ENCODE measurements at regions not wholly inside any gene's neighbourhood (a gene's known extent, or its start where the extent isn't known, plus 50 kb on each side); places are given as distances from the start of the nearest gene placed in this dataset.
"Not testable (repeated sequence)": the region's sequence is repeated elsewhere in the genome, so short reads cannot be mapped to it uniquely, and the experiment has no call there.

GRCh38 chr3:13187593-13187992, 114.4 kb upstream of the IQSEC1 start:
- DNase-seq: no peak
- TF ChIP-seq CTCF (IDR thresholded peaks at IDR 0.05; ENCODE audit: unreplicated experiment): no peak
- Mint-ChIP-seq H3K27me3 (ENCODE audit: unreplicated experiment) (peaks cover 94% of the 10 kb centered on the region), H3K4me3 (ENCODE audit: low read depth, unreplicated experiment) (no peak overlapping the region), H3K4me1 (ENCODE audit: low read depth, unreplicated experiment) (no peaks in the 10 kb centered on the region), H3K9me3 (ENCODE audit: low read depth, unreplicated experiment) (peaks cover 4% of the 10 kb centered on the region), H3K36me3 (ENCODE audit: insufficient read depth, unreplicated experiment) (no peaks in the 10 kb centered on the region), H3K27ac (ENCODE audit: unreplicated experiment) (no peak overlapping the region)
- no TSS peak for BruUV-seq (replicated peaks)
- CTCF ChIA-PET: no interaction called here
- intact Hi-C loops (cut with micrococcal nuclease; ENCODE audit: unreplicated experiment): no loop called here

GRCh38 chr3:13186435-13186815, 113.2 kb upstream of the IQSEC1 start:
- Mint-ChIP-seq H3K27me3 (ENCODE audit: unreplicated experiment) (peaks cover 83% of the 10 kb centered on the region), H3K4me1 (ENCODE audit: low read depth, unreplicated experiment) (no peaks in the 10 kb centered on the region), H3K36me3 (ENCODE audit: insufficient read depth, unreplicated experiment) (no peaks in the 10 kb centered on the region), H3K4me3 (ENCODE audit: low read depth, unreplicated experiment) (no peak overlapping the region), H3K9me3 (ENCODE audit: low read depth, unreplicated experiment) (peaks cover 4% of the 10 kb centered on the region), H3K27ac (ENCODE audit: unreplicated experiment) (no peak overlapping the region)
- no peak for TF ChIP-seq CTCF (IDR thresholded peaks at IDR 0.05; ENCODE audit: unreplicated experiment)
- no peak for DNase-seq
- CTCF ChIA-PET: no interaction called here
- intact Hi-C loops (cut with micrococcal nuclease; ENCODE audit: unreplicated experiment): no loop called here
- BruUV-seq (replicated peaks): no TSS peak

- intact Hi-C loops (cut with micrococcal nuclease; ENCODE audit: unreplicated experiment): no loop called here
- CTCF ChIA-PET: no interaction called here
- no peak overlapping the region for H3K4me3 Mint-ChIP-seq (ENCODE audit: low read depth, unreplicated experiment)
These were observed 112.7 kb upstream of the IQSEC1 start for GRCh38 chr3:13185737-13186434.

GRCh38 chr3:13179582-13180210, 106.5 kb upstream of the IQSEC1 start:
- H3K9me3 Mint-ChIP-seq (ENCODE audit: low read depth, unreplicated experiment); BruUV-seq (replicated peaks); H3K27ac Mint-ChIP-seq (ENCODE audit: unreplicated experiment); DNase-seq; intact Hi-C loops (cut with micrococcal nuclease; ENCODE audit: unreplicated experiment); H3K4me3 Mint-ChIP-seq (ENCODE audit: low read depth, unreplicated experiment); CTCF ChIA-PET; H3K36me3 Mint-ChIP-seq (ENCODE audit: insufficient read depth, unreplicated experiment); H3K4me1 Mint-ChIP-seq (ENCODE audit: low read depth, unreplicated experiment): not testable (repeated sequence)
- H3K27me3 Mint-ChIP-seq (ENCODE audit: unreplicated experiment): peaks cover 57% of the 10 kb centered on the region

More at GRCh38 chr3:13185737-13186434, 112.7 kb upstream of the IQSEC1 start:
- peaks cover 4% of the 10 kb centered on the region for H3K9me3 Mint-ChIP-seq (ENCODE audit: low read depth, unreplicated experiment)
- no peak overlapping the region for H3K27ac Mint-ChIP-seq (ENCODE audit: unreplicated experiment)
- peaks cover 78% of the 10 kb centered on the region for H3K27me3 Mint-ChIP-seq (ENCODE audit: unreplicated experiment)
- H3K36me3 Mint-ChIP-seq (ENCODE audit: insufficient read depth, unreplicated experiment): no peaks in the 10 kb centered on the region
- TF ChIP-seq CTCF (IDR thresholded peaks at IDR 0.05; ENCODE audit: unreplicated experiment): no peak
- no TSS peak for BruUV-seq (replicated peaks)
- DNase-seq: no peak
- no peaks in the 10 kb centered on the region for H3K4me1 Mint-ChIP-seq (ENCODE audit: low read depth, unreplicated experiment)

- TF ChIP-seq CTCF (IDR thresholded peaks at IDR 0.05; ENCODE audit: unreplicated experiment): no peak
- Mint-ChIP-seq H3K27me3 (ENCODE audit: unreplicated experiment) (peaks cover 57% of the 10 kb centered on the region), H3K9me3 (ENCODE audit: low read depth, unreplicated experiment) (peaks cover 6% of the 10 kb centered on the region), H3K4me3 (ENCODE audit: low read depth, unreplicated experiment) (no peak overlapping the region), H3K27ac (ENCODE audit: unreplicated experiment) (no peak overlapping the region), H3K36me3 (ENCODE audit: insufficient read depth, unreplicated experiment) (no peaks in the 10 kb centered on the region), H3K4me1 (ENCODE audit: low read depth, unreplicated experiment) (no peaks in the 10 kb centered on the region)
- DNase-seq: no peak
- BruUV-seq (replicated peaks): no TSS peak
- CTCF ChIA-PET: no interaction called here
- intact Hi-C loops (cut with micrococcal nuclease; ENCODE audit: unreplicated experiment): no loop called here
These were observed 106.0 kb upstream of the IQSEC1 start for GRCh38 chr3:13179181-13179580.
